IMR-90 (cell line): ENCODE measurements at regions not wholly inside any gene's neighbourhood (a gene's known extent, or its start where the extent isn't known, plus 50 kb on each side); places are given as distances from the start of the nearest gene placed in this dataset.

Experiments used
- ATAC-seq: fragments of 200-7000 bp; cut with Tn5 transposase; 2 replicates; pipeline ENCODE4 v1.9.1; 2020; ENCODE audit warnings: low read depth, mild to moderate bottlenecking, moderate library complexity
- BruUV-seq: library from RNA; stranded (reverse); fragments of 400-500 nt; replicated peaks from 2 replicates; lab custom pipeline; 2021; lab: Mats Ljungman, UMichigan
- CTCF ChIA-PET: fragments of 300-600 bp; formaldehyde crosslinking; extraction: SDS; loops from one replicate; lab custom pipeline; 2021; ENCODE audit warnings: antibody characterized with exemption; lab: Yijun Ruan, JAX
- POLR2A ChIA-PET: fragments of 300-600 bp; sonication (Branson Sonifier 250); formaldehyde crosslinking; loops from one replicate; lab custom pipeline; 2022; ENCODE audit warnings: antibody characterized with exemption; ENCODE audit not compliant: unreplicated experiment; lab: Charles Lee
- DNase-seq: peaks from one replicate; pipeline ENCODE4 v3.0.0; 2013
- H2AFZ ChIP-seq: replicated peaks from 2 replicates; pipeline ENCODE3; 2013; ENCODE audit warnings: low read length, mild to moderate bottlenecking; ENCODE audit not compliant: poor library complexity
- H2AK5ac ChIP-seq: 2 replicates; pipeline ENCODE4 v1.6.1; 2013; ENCODE audit warnings: low read depth, low read length, inconsistent platforms
- H2AK9ac ChIP-seq: replicated peaks from 2 replicates; pipeline ENCODE3; 2013; ENCODE audit warnings: mild to moderate bottlenecking, low read depth, low read length, moderate library complexity; ENCODE audit not compliant: poor library complexity
- H2BK120ac ChIP-seq: 2 replicates; pipeline ENCODE4 v1.6.1; 2013; ENCODE audit warnings: low read depth, low read length, inconsistent platforms
- H2BK15ac ChIP-seq: 3 replicates; pipeline ENCODE4 v1.6.1; 2013; ENCODE audit warnings: low read depth, low read length, inconsistent platforms
- H2BK20ac ChIP-seq: 2 replicates; pipeline ENCODE4 v1.6.1; 2013; ENCODE audit warnings: low read depth, mild to moderate bottlenecking, inconsistent platforms, low read length, moderate library complexity
- H2BK5ac ChIP-seq: 2 replicates; pipeline ENCODE4 v1.6.1; 2013; ENCODE audit warnings: mild to moderate bottlenecking, low read depth, low read length, inconsistent platforms; ENCODE audit not compliant: poor library complexity, severe bottlenecking
- H3K14ac ChIP-seq: replicated peaks from 2 replicates; pipeline ENCODE4 v1.6.1; 2013; ENCODE audit warnings: low read depth, low read length, inconsistent platforms
- H3K18ac ChIP-seq: 2 replicates; pipeline ENCODE4 v1.6.1; 2013; ENCODE audit warnings: low read depth, low read length, control low read depth
- H3K23ac ChIP-seq: 2 replicates; pipeline ENCODE4 v1.6.1; 2013; ENCODE audit warnings: low read depth, low read length, inconsistent platforms
- H3K27ac ChIP-seq: 2 replicates; pipeline ENCODE4 v1.5.1; 2013; ENCODE audit warnings: mild to moderate bottlenecking, control low read depth, low read length; ENCODE audit not compliant: insufficient read depth
- H3K27me3 ChIP-seq: 2 replicates; pipeline ENCODE4 v1.6.1; 2013; ENCODE audit warnings: low read length; ENCODE audit not compliant: control insufficient read depth, insufficient read depth
- H3K36me3 ChIP-seq: 2 replicates; pipeline ENCODE4 v1.6.1; 2013; ENCODE audit warnings: low read length, mixed read lengths; ENCODE audit not compliant: control insufficient read depth, insufficient read depth
- H3K4ac ChIP-seq: 2 replicates; pipeline ENCODE4 v1.6.1; 2013; ENCODE audit warnings: low read depth, low read length, inconsistent platforms
- H3K4me1 ChIP-seq: 2 replicates; pipeline ENCODE4 v1.6.1; 2013; ENCODE audit warnings: low read length, mixed read lengths; ENCODE audit not compliant: control insufficient read depth, insufficient read depth
- H3K4me2 ChIP-seq: 2 replicates; pipeline ENCODE4 v1.6.1; 2013; ENCODE audit warnings: low read depth, mild to moderate bottlenecking, control low read depth, low read length, moderate library complexity
- H3K4me3 ChIP-seq: 2 replicates; pipeline ENCODE4 v1.5.1; 2013; ENCODE audit warnings: low read depth, mild to moderate bottlenecking, control low read depth, low read length, moderate library complexity; ENCODE audit not compliant: insufficient read depth
- H3K56ac ChIP-seq: 2 replicates; pipeline ENCODE4 v1.6.1; 2013; ENCODE audit warnings: low read length, inconsistent platforms; ENCODE audit not compliant: insufficient read depth; ENCODE audit errors: extremely low read depth
- H3K79me1 ChIP-seq, 2 experiments: 2 replicates each; pipeline ENCODE4 v1.6.1; 2013; ENCODE audit warnings: low read length in 2 of 2, inconsistent platforms in 1 of 2, low read depth in 1 of 2
- H3K9ac ChIP-seq: 2 replicates; pipeline ENCODE4 v1.6.1; 2013; ENCODE audit warnings: low read depth, low read length, control low read depth
- H3K9me1 ChIP-seq: 2 replicates; pipeline ENCODE4 v1.6.1; 2013; ENCODE audit warnings: low read length, inconsistent platforms; ENCODE audit not compliant: insufficient read depth
- H3K9me3 ChIP-seq: 2 replicates; pipeline ENCODE4 v1.6.1; 2013; ENCODE audit warnings: low read length; ENCODE audit not compliant: control insufficient read depth, insufficient read depth
- H4K20me1 ChIP-seq: 2 replicates; pipeline ENCODE4 v1.6.1; 2013; ENCODE audit warnings: low read length, inconsistent platforms; ENCODE audit not compliant: insufficient read depth
- H4K5ac ChIP-seq: 2 replicates; pipeline ENCODE4 v1.6.1; 2013; ENCODE audit warnings: mild to moderate bottlenecking, low read depth, low read length, control low read depth
- H4K8ac ChIP-seq, 2 experiments: 2 replicates each; pipeline ENCODE4 v1.6.1; 2013; ENCODE audit warnings: low read depth in 2 of 2, low read length in 2 of 2, control low read depth in 1 of 2, inconsistent platforms in 1 of 2
- H4K91ac ChIP-seq: 2 replicates; pipeline ENCODE4 v1.6.1; 2013; ENCODE audit warnings: low read depth, low read length, inconsistent platforms; ENCODE audit not compliant: insufficient read depth
- CHD1 ChIP-seq: IDR thresholded peaks from 2 replicates; pipeline ENCODE4 v1.6.1; 2012; ENCODE audit warnings: low read depth, low read length, improper control_type of control experiment
- ELK1 ChIP-seq: fragments of 150-350 bp; IDR thresholded peaks from 2 replicates; pipeline ENCODE4 v1.6.1; 2016; ENCODE audit warnings: low read depth, mild to moderate bottlenecking, low read length, moderate library complexity, borderline replicate concordance
- FOS ChIP-seq: fragments of 150-350 bp; IDR thresholded peaks from 2 replicates; pipeline ENCODE4 v1.6.1; 2016; ENCODE audit warnings: low read depth, low read length
- MAFK ChIP-seq: IDR thresholded peaks from 2 replicates; pipeline ENCODE4 v1.6.1; 2012; ENCODE audit warnings: low read depth, low read length, improper control_type of control experiment
- NFE2L2 ChIP-seq: fragments of 150-350 bp; IDR thresholded peaks from 2 replicates; pipeline ENCODE4 v1.6.1; 2016; ENCODE audit warnings: low read depth, mild to moderate bottlenecking, low read length
- POLR2A ChIP-seq: IDR thresholded peaks from 2 replicates; pipeline ENCODE4 v1.6.1; 2012; ENCODE audit warnings: mild to moderate bottlenecking, low read depth, low read length
- SMC3 ChIP-seq: fragments of 150-350 bp; IDR thresholded peaks from 2 replicates; pipeline ENCODE4 v1.6.1; 2016; ENCODE audit warnings: low read depth, mild to moderate bottlenecking, antibody characterized with exemption, low read length, moderate library complexity
- WGBS, 2 experiments: methylation state at CpG; one replicate each; pipeline versions ENCODE4 v1.1.5 to v1.1.7; 2013; ENCODE audit warnings: missing lambda C conversion rate in 2 of 2; ENCODE audit not compliant: insufficient read length in 1 of 2; ENCODE audit errors: extremely low coverage in 2 of 2; 5-methylcytosine and 5-hydroxymethylcytosine counted together
- dilution Hi-C: fragments of 300-500 bp; cut with HindIII; formaldehyde crosslinking; loops from one replicate; pipeline ENCODE4 v1.14.3; 2018; ENCODE audit warnings: low sequenced_read_pairs; ENCODE audit not compliant: unreplicated experiment
- in situ Hi-C: fragments of 300-500 bp; cut with MboI; formaldehyde crosslinking; loops from 3 replicates; pipeline ENCODE4 v1.14.3; 2019; ENCODE audit warnings: low sequenced_read_pairs, inconsistent platforms, mixed read lengths
- intact Hi-C: fragments of 100-400 bp; cut with micrococcal nuclease; formaldehyde crosslinking; loops from 2 replicates; pipeline ENCODE4 v1.10.0; 2022
- TF ChIP-seq, protein P1 (sequence below): conservative IDR thresholded peaks from 2 replicates; pipeline ENCODE4 v1.5.1; 2012; ENCODE audit warnings: mild to moderate bottlenecking, low read depth, low read length, improper control_type of control experiment

DNA sequence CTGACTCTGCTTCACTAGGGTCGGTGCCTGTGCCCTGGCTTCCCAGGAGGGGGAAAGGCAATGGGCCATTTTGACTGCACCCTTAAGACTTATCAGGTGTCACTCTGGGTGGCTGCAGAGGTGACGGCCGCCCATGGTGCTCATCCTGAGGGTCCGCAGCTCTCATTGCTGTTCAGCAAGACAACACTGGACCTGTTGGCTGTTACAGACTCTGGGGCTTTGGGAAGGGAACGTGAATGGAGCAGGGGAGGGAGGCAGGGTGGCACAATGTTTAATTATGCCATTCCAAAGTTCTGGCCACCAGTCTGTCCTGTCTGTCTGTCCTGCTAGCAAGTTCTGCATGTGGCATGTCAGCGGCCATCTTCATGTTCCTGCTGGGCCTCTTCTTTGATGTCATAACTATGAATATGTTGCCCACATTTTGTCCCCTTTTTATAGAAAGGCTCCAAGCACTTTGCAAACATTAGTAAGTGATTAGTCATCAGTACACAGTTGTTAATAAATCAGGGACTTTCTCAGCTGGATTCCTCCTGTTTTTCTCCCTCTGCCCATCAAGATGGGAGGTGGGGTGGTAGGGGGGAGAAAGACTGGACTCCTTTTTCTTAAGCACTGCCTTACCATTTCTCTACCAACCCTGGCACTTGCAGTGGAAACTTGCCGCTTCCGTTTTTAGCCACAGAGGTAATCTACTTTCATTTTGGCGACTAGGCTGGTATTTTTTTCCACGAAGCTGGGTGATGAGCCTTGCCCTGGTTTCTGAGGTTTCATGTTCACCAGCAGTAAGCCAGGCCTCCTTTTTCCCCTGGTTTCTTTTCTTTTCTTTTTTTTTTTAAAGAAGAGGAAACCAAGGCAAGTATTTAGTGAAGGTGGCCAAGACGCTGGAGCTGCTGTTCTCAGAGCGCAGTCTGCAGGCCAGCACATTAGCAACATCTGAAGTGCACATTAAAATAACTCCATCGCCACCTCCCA lies 88.6 kb upstream of the TRIM2 start:
- Histone ChIP-seq H4K91ac (peak overlapping the region; percentile 41), H3K27me3 (peaks cover 19% of the 10 kb centered on the region), H2BK5ac (peak overlapping the region; percentile 65), H4K5ac (peak overlapping the region; percentile 35; the same call in 1 of the 2 replicates), H3K4me2 (peak overlapping the region; percentile 80), H3K4ac (peak overlapping the region; percentile 67), H3K18ac (peak overlapping the region; percentile 65), H3K4me3 (no peak overlapping the region), H3K9ac (no peak overlapping the region), H2BK120ac (peak overlapping the region; percentile 42), H2BK15ac (0 out of 3 replicates have a peak overlapping the region, but pooled peaks have one; percentile 20), H4K8ac (peak overlapping the region; percentile 17 to 62; a peak in 3 of 4 replicates), H4K20me1 (no peaks in the 10 kb centered on the region; the same call in 1 of the 2 replicates), H3K14ac (peak overlapping the region; percentile 49; the same call in 1 of the 2 replicates), H3K9me1 (peaks cover 6% of the 10 kb centered on the region), H3K23ac (peak overlapping the region; percentile 0; the same call in 1 of the 2 replicates), H3K9me3 (no peaks in the 10 kb centered on the region), H3K27ac (peak overlapping the region; percentile 31), H3K56ac (no peak overlapping the region), H2AK5ac (peak overlapping the region; percentile 23), H3K4me1 (peaks cover 11% of the 10 kb centered on the region), H3K36me3 (no peaks in the 10 kb centered on the region), H2BK20ac (peak overlapping the region; percentile 32), H2AK9ac (peak overlapping the region; percentile 77), H2AFZ (peak overlapping the region; percentile 65), H3K79me1 (no peaks in the 10 kb centered on the region)
- TF ChIP-seq NFE2L2 (no peak), POLR2A (no peak), ELK1 (no peak), CHD1 (no peak), FOS (peak; percentile 66; the same call in 1 of the 2 replicates), SMC3 (no peak), MAFK (0 out of 2 replicates have a peak, but pooled peaks have one; percentile 25)
- TF ChIP-seq, protein P1, sequence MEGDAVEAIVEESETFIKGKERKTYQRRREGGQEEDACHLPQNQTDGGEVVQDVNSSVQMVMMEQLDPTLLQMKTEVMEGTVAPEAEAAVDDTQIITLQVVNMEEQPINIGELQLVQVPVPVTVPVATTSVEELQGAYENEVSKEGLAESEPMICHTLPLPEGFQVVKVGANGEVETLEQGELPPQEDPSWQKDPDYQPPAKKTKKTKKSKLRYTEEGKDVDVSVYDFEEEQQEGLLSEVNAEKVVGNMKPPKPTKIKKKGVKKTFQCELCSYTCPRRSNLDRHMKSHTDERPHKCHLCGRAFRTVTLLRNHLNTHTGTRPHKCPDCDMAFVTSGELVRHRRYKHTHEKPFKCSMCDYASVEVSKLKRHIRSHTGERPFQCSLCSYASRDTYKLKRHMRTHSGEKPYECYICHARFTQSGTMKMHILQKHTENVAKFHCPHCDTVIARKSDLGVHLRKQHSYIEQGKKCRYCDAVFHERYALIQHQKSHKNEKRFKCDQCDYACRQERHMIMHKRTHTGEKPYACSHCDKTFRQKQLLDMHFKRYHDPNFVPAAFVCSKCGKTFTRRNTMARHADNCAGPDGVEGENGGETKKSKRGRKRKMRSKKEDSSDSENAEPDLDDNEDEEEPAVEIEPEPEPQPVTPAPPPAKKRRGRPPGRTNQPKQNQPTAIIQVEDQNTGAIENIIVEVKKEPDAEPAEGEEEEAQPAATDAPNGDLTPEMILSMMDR, result no peak
- CTCF ChIA-PET, result interaction anchor here (0.7 to 1.0 kb wide), 2 partner anchors 32 to 336 kb away, joined by 3 to 4 read pairs; no protein-coding TSS in a partner anchor
- ATAC-seq (peak; percentile 63), DNase-seq (peak; percentile 77)
- dilution Hi-C loops, result no loop called here
- in situ Hi-C loops, result no loop called here
- intact Hi-C loops, result no loop called here
- 85% methylated on average over 8 of the region's 13 CpGs; no CpG with 5 or more reads in 1 of the 2 experiments for WGBS, 2 experiments
- POLR2A ChIA-PET, result interaction anchor here (0.6 kb wide), 1 partner anchor 1101 kb away, joined by 6 read pairs; no protein-coding TSS in a partner anchor
- BruUV-seq, result no TSS peak
